ENCODE measurements at regions not wholly inside any gene's neighbourhood (a gene's known extent, or its start where the extent isn't known, plus 50 kb on each side); places are given as distances from the start of the nearest gene placed in this dataset.

GRCh38 chr2:138866797-138867196 is 86.6 kb upstream of the NXPH2 start:
- intact Hi-C loops (cut with micrococcal nuclease; ENCODE audit: unreplicated experiment), result no loop called here

GRCh38 chr2:138853761-138854160 is 73.6 kb upstream of the NXPH2 start:
- TF ChIP-seq TCF7L2 (IDR thresholded peaks at IDR 0.05; ENCODE audit: low read depth, low read length), result no peak
- intact Hi-C loops (cut with micrococcal nuclease; ENCODE audit: unreplicated experiment) (no loop called here), in situ Hi-C loops (cut with HindIII; ENCODE audit: low pct_unique_long_range_greater_than_20kb, low sequenced_read_pairs) (no loop called here)
- no peaks in the 10 kb centered on the region for H3K36me3 ChIP-seq (ENCODE audit: control insufficient read depth, insufficient read depth, low read length)
- ChIA-PET CTCF (no interaction called here), POLR2A (no interaction called here)
- no peak overlapping the region for H3K27ac ChIP-seq (ENCODE audit: low read length)
- H3K9me3 ChIP-seq (ENCODE audit: control insufficient read depth, insufficient read depth, low read depth, low read length), result no peaks in the 10 kb centered on the region
- BruUV-seq (replicated peaks), result no TSS peak
- no peaks in the 10 kb centered on the region for H3K27me3 ChIP-seq (ENCODE audit: control insufficient read depth, insufficient read depth, low read length)
- ATAC-seq (no peak), DNase-seq (ENCODE audit: low read depth, low spot score) (no peak)
- H3K4me3 ChIP-seq (ENCODE audit: low read depth in 2 of 2, low read length in 2 of 2), result no peak overlapping the region
- no peaks in the 10 kb centered on the region for H3K4me1 ChIP-seq (ENCODE audit: control insufficient read depth, insufficient read depth, low read length)

More at GRCh38 chr2:138866797-138867196, 86.6 kb upstream of the NXPH2 start:
- ATAC-seq (no peak), DNase-seq (ENCODE audit: low read depth, low spot score) (no peak)
- Histone ChIP-seq H3K27me3 (ENCODE audit: control insufficient read depth, insufficient read depth, low read length) (no peaks in the 10 kb centered on the region), H3K36me3 (ENCODE audit: control insufficient read depth, insufficient read depth, low read length) (no peaks in the 10 kb centered on the region), H3K4me1 (ENCODE audit: control insufficient read depth, insufficient read depth, low read length) (no peaks in the 10 kb centered on the region), H3K4me3 (ENCODE audit: low read depth in 2 of 2, low read length in 2 of 2) (no peak overlapping the region), H3K27ac (ENCODE audit: low read length) (no peak overlapping the region), H3K9me3 (ENCODE audit: control insufficient read depth, insufficient read depth, low read depth, low read length) (no peaks in the 10 kb centered on the region)
- ChIA-PET POLR2A (no interaction called here), CTCF (no interaction called here)
- in situ Hi-C loops (cut with HindIII; ENCODE audit: low pct_unique_long_range_greater_than_20kb, low sequenced_read_pairs), result no loop called here
- TF ChIP-seq TCF7L2 (IDR thresholded peaks at IDR 0.05; ENCODE audit: low read depth, low read length), result no peak
- TF ChIP-seq CTCF (IDR thresholded peaks at IDR 0.05), result no peak
- TF ChIP-seq SIN3A (IDR thresholded peaks at IDR 0.05; ENCODE audit: borderline replicate concordance, insufficient read depth, low read depth, low read length), result no peak
- TF ChIP-seq POLR2AphosphoS5 (IDR thresholded peaks at IDR 0.05; ENCODE audit: low read depth, low read length), result no peak
- TF ChIP-seq REST (IDR thresholded peaks at IDR 0.05; ENCODE audit: insufficient read depth in 1 of 2, low read depth in 2 of 2, low read length in 1 of 2), result no peak
- no TSS peak for BruUV-seq (replicated peaks)

GRCh38 chr2:138853296-138853695 is 73.1 kb upstream of the NXPH2 start:
- in situ Hi-C loops (cut with HindIII; ENCODE audit: low pct_unique_long_range_greater_than_20kb, low sequenced_read_pairs), result no loop called here
- Histone ChIP-seq H3K9me3 (ENCODE audit: control insufficient read depth, insufficient read depth, low read depth, low read length) (no peaks in the 10 kb centered on the region), H3K4me3 (ENCODE audit: low read depth in 2 of 2, low read length in 2 of 2) (no peak overlapping the region), H3K4me1 (ENCODE audit: control insufficient read depth, insufficient read depth, low read length) (no peaks in the 10 kb centered on the region), H3K27ac (ENCODE audit: low read length) (no peak overlapping the region), H3K36me3 (ENCODE audit: control insufficient read depth, insufficient read depth, low read length) (no peaks in the 10 kb centered on the region), H3K27me3 (ENCODE audit: control insufficient read depth, insufficient read depth, low read length) (no peaks in the 10 kb centered on the region)
- DNase-seq (ENCODE audit: low read depth, low spot score) (no peak), ATAC-seq (no peak)
- BruUV-seq (replicated peaks), result no TSS peak
- intact Hi-C loops (cut with micrococcal nuclease; ENCODE audit: unreplicated experiment), result no loop called here
- CTCF ChIA-PET, result no interaction called here
- no peak for TF ChIP-seq SIN3A (IDR thresholded peaks at IDR 0.05; ENCODE audit: borderline replicate concordance, insufficient read depth, low read depth, low read length)
- TF ChIP-seq POLR2AphosphoS5 (IDR thresholded peaks at IDR 0.05; ENCODE audit: low read depth, low read length), result no peak
- TF ChIP-seq TCF7L2 (IDR thresholded peaks at IDR 0.05; ENCODE audit: low read depth, low read length), result no peak
- TF ChIP-seq CTCF (IDR thresholded peaks at IDR 0.05), result no peak
- TF ChIP-seq REST (IDR thresholded peaks at IDR 0.05; ENCODE audit: insufficient read depth in 1 of 2, low read depth in 2 of 2, low read length in 1 of 2), result no peak
- POLR2A ChIA-PET, result no interaction called here
